HL-60 (cell line): ENCODE measurements at regions not wholly inside any gene's neighbourhood (a gene's known extent, or its start where the extent isn't known, plus 50 kb on each side); places are given as distances from the start of the nearest gene placed in this dataset.

Experiments used
- DNase-seq, 2 experiments: peaks; one replicate each; pipeline ENCODE4 v3.0.0-alpha.2; 2010 to 2020; ENCODE audit warnings: low read depth in 1 of 2, low spot score in 1 of 2
- H3K27ac ChIP-seq: fragments of 250-450 bp; sonication (Bioruptor Pico); replicated peaks from 2 replicates; pipeline ENCODE4 v1.5.1; 2020; ENCODE audit warnings: mild to moderate bottlenecking, moderate library complexity
- H3K27me3 ChIP-seq: fragments of 250-450 bp; sonication (Bioruptor Pico); 2 replicates; pipeline ENCODE4 v1.5.1; 2021; ENCODE audit warnings: mild to moderate bottlenecking, moderate library complexity; ENCODE audit not compliant: insufficient read depth, poor library complexity, severe bottlenecking
- H3K4me3 ChIP-seq: replicated peaks from 2 replicates; pipeline ENCODE4 v1.5.1; 2011; ENCODE audit warnings: mild to moderate bottlenecking, control low read depth, low read length; ENCODE audit not compliant: insufficient read depth
- CTCF ChIP-seq: IDR thresholded peaks from one replicate; pipeline ENCODE4 v1.5.1; 2011; ENCODE audit warnings: low read length, control low read depth, inconsistent platforms; ENCODE audit not compliant: insufficient read depth
- GABPA ChIP-seq: IDR thresholded peaks from 2 replicates; pipeline ENCODE4 v1.6.1; 2012; ENCODE audit warnings: low read depth
- POLR2AphosphoS5 ChIP-seq: IDR thresholded peaks from 2 replicates; pipeline ENCODE4 v1.6.1; 2012; ENCODE audit warnings: low read depth
- REST ChIP-seq: IDR thresholded peaks from 2 replicates; pipeline ENCODE4 v1.6.1; 2012; ENCODE audit warnings: low read depth; ENCODE audit not compliant: insufficient replicate concordance
- SPI1 ChIP-seq: IDR thresholded peaks from 2 replicates; pipeline ENCODE4 v1.6.1; 2012; ENCODE audit warnings: low read depth, mild to moderate bottlenecking, borderline replicate concordance

GRCh38 chr14:58739674-58740073, 101.9 kb downstream of the DACT1 start:
- no peak for TF ChIP-seq SPI1
- no peak for TF ChIP-seq CTCF
- TF ChIP-seq GABPA: no peak
- no peak for TF ChIP-seq REST
- Histone ChIP-seq H3K4me3 (no peak overlapping the region), H3K27me3 (no peaks in the 10 kb centered on the region), H3K27ac (no peak overlapping the region)
- DNase-seq: no peak

GRCh38 chr14:58740379-58740935, 102.7 kb downstream of the DACT1 start:
- H3K27me3 ChIP-seq: no peaks in the 10 kb centered on the region
- no peak for TF ChIP-seq CTCF
- no peak for TF ChIP-seq REST
- no peak for TF ChIP-seq GABPA
- no peak for TF ChIP-seq SPI1
- TF ChIP-seq POLR2AphosphoS5: no peak
- H3K27ac ChIP-seq: no peak overlapping the region
- DNase-seq: no peak
- H3K4me3 ChIP-seq: no peak overlapping the region

- no peaks in the 10 kb centered on the region for H3K27me3 ChIP-seq
- H3K27ac ChIP-seq: no peak overlapping the region
- no peak overlapping the region for H3K4me3 ChIP-seq
- TF ChIP-seq REST: no peak
- no peak for TF ChIP-seq SPI1
- no peak for DNase-seq
Observed at GRCh38 chr14:58744801-58745394, 107.1 kb downstream of the DACT1 start.
